NB4 (cell line): ENCODE measurements at regions not wholly inside any gene's neighbourhood (a gene's known extent, or its start where the extent isn't known, plus 50 kb on each side); places are given as distances from the start of the nearest gene placed in this dataset.

Experiments used
- DNase-seq: peaks from one replicate; pipeline ENCODE4 v3.0.0; 2010; ENCODE audit warnings: low read depth
- H3K4me3 ChIP-seq: one replicate; pipeline ENCODE4 v1.5.1; 2011; ENCODE audit warnings: mild to moderate bottlenecking, low read depth, low read length, moderate library complexity
- CTCF ChIP-seq: IDR thresholded peaks from one replicate; pipeline ENCODE4 v1.5.1; 2012; ENCODE audit warnings: low read depth, low read length
- MAX ChIP-seq: IDR thresholded peaks from 2 replicates; pipeline ENCODE4 v1.6.1; 2011; ENCODE audit warnings: low read depth, low read length
- MYC ChIP-seq: IDR thresholded peaks from 2 replicates; pipeline ENCODE4 v1.6.1; 2011; ENCODE audit warnings: low read depth, low read length
- POLR2A ChIP-seq: IDR thresholded peaks from 2 replicates; pipeline ENCODE4 v1.6.1; 2011; ENCODE audit warnings: mild to moderate bottlenecking; ENCODE audit not compliant: insufficient read length; ENCODE audit errors: extremely low read depth

- TF ChIP-seq MYC (no peak), POLR2A (no peak), MAX (no peak), CTCF (no peak)
- no peak for DNase-seq
- H3K4me3 ChIP-seq: no peak overlapping the region
These were observed 406.7 kb upstream of the IRX4 start for GRCh38 chr5:2289380-2289779.

GRCh38 chr5:2288968-2289367 is 406.2 kb upstream of the IRX4 start:
- H3K4me3 ChIP-seq: no peak overlapping the region
- TF ChIP-seq POLR2A (no peak), MYC (no peak), MAX (no peak), CTCF (no peak)
- DNase-seq: no peak

GRCh38 chr5:2288466-2288865 is 405.7 kb upstream of the IRX4 start:
- no peak for DNase-seq
- TF ChIP-seq CTCF: no peak
- no peak for TF ChIP-seq MAX
- TF ChIP-seq POLR2A: no peak
- no peak for TF ChIP-seq MYC
- no peak overlapping the region for H3K4me3 ChIP-seq

GRCh38 chr5:2286250-2286649 is 403.5 kb upstream of the IRX4 start:
- no peak overlapping the region for H3K4me3 ChIP-seq
- no peak for TF ChIP-seq POLR2A
- no peak for TF ChIP-seq CTCF
- peak; percentile 72 for TF ChIP-seq MAX
- TF ChIP-seq MYC: no peak
- no peak for DNase-seq

GRCh38 chr5:2284678-2285077 is 402.0 kb upstream of the IRX4 start:
- DNase-seq: no peak
- TF ChIP-seq MAX: no peak
- no peak for TF ChIP-seq CTCF
- no peak for TF ChIP-seq POLR2A
- TF ChIP-seq MYC: no peak
- no peak overlapping the region for H3K4me3 ChIP-seq
